HEK293 (cell line): ENCODE measurements at regions not wholly inside any gene's neighbourhood (a gene's known extent, or its start where the extent isn't known, plus 50 kb on each side); places are given as distances from the start of the nearest gene placed in this dataset.
"Not testable (repeated sequence)": the region's sequence is repeated elsewhere in the genome, so short reads cannot be mapped to it uniquely, and the experiment has no call there.

Experiments used
- CTCF ChIA-PET: fragments of 350-600 bp; formaldehyde crosslinking; extraction: SDS; loops from one replicate; lab custom pipeline; 2021; ENCODE audit warnings: antibody characterized with exemption; lab: Yijun Ruan, JAX
- POLR2A ChIA-PET: fragments of 300-600 bp; formaldehyde crosslinking; extraction: SDS; loops from one replicate; lab custom pipeline; 2020; ENCODE audit warnings: antibody characterized with exemption, inconsistent platforms; lab: Yijun Ruan, JAX
- H3K27ac ChIP-seq: fragments of 200-500 bp; sonication (Bioruptor generic); 2 replicates; pipeline ENCODE4 v1.5.1; 2014; ENCODE audit warnings: low read depth, low read length, control low read depth, inconsistent platforms; ENCODE audit errors: extremely low read depth
- H3K36me3 ChIP-seq, 2 experiments: fragments of 200-500 bp in 1 of 2; sonication (Bioruptor generic) in 1 of 2; 1 replicate in 1 of 2; 2 replicates in 1 of 2; pipeline ENCODE4 v1.5.1; 2014 to 2017; ENCODE audit warnings: inconsistent platforms in 2 of 2, low read length in 2 of 2; ENCODE audit not compliant: control insufficient read depth in 2 of 2, insufficient read depth in 1 of 2
- H3K4me1 ChIP-seq: fragments of 200-500 bp; sonication (Bioruptor generic); 2 replicates; pipeline ENCODE4 v1.5.1; 2014; ENCODE audit warnings: mild to moderate bottlenecking, low read length, inconsistent platforms; ENCODE audit not compliant: control insufficient read depth, insufficient read depth
- H3K4me3 ChIP-seq: 2 replicates; pipeline ENCODE4 v1.5.1; 2011; ENCODE audit warnings: low read depth, mild to moderate bottlenecking, control low read depth, low read length, moderate library complexity
- H3K9me3 ChIP-seq: fragments of 200-500 bp; sonication (Bioruptor generic); 2 replicates; pipeline ENCODE4 v1.5.1; 2014; ENCODE audit warnings: low read depth, low read length, inconsistent platforms; ENCODE audit not compliant: control insufficient read depth, insufficient read depth
- GLI4 ChIP-seq: fragments of 450-650 bp; formaldehyde crosslinking; IDR thresholded peaks from 2 replicates; pipeline ENCODE4 v1.5.1; 2016; ENCODE audit warnings: missing biosample characterization, missing genetic modification characterization
- HOXC10 ChIP-seq: sonication (generic); formaldehyde crosslinking; IDR thresholded peaks from 2 replicates; pipeline ENCODE4 v1.8.1; 2023; ENCODE audit warnings: mild to moderate bottlenecking, missing genetic modification reagents
- HOXD13 ChIP-seq: sonication (generic); formaldehyde crosslinking; IDR thresholded peaks from 2 replicates; pipeline ENCODE4 v1.8.0; 2022; ENCODE audit warnings: missing genetic modification reagents, borderline replicate concordance
- SP3 ChIP-seq: fragments of 450-650 bp; formaldehyde crosslinking; IDR thresholded peaks from 2 replicates; pipeline ENCODE4 v1.5.1; 2016; ENCODE audit warnings: missing biosample characterization, missing genetic modification characterization
- YY2 ChIP-seq: fragments of 450-650 bp; formaldehyde crosslinking; IDR thresholded peaks from 2 replicates; pipeline ENCODE4 v1.5.1; 2016; ENCODE audit warnings: missing biosample characterization, missing genetic modification characterization
- ZBTB17 ChIP-seq: fragments of 450-650 bp; formaldehyde crosslinking; IDR thresholded peaks from 2 replicates; pipeline ENCODE4 v1.5.1; 2016; ENCODE audit warnings: missing biosample characterization, missing genetic modification characterization
- ZIC2 ChIP-seq: fragments of 450-650 bp; formaldehyde crosslinking; IDR thresholded peaks from 2 replicates; pipeline ENCODE4 v1.5.1; 2016; ENCODE audit warnings: missing biosample characterization, missing genetic modification characterization
- ZNF10 ChIP-seq: fragments of 450-650 bp; formaldehyde crosslinking; IDR thresholded peaks from 2 replicates; pipeline ENCODE4 v1.5.1; 2017; ENCODE audit warnings: missing biosample characterization, missing genetic modification characterization
- ZNF133 ChIP-seq: fragments of 450-650 bp; formaldehyde crosslinking; IDR thresholded peaks from 2 replicates; pipeline ENCODE4 v1.5.1; 2016; ENCODE audit warnings: missing biosample characterization, missing genetic modification characterization
- ZNF211 ChIP-seq: fragments of 450-650 bp; formaldehyde crosslinking; IDR thresholded peaks from 2 replicates; pipeline ENCODE4 v1.5.1; 2016; ENCODE audit warnings: low read depth, missing biosample characterization, missing genetic modification characterization
- ZNF324 ChIP-seq: fragments of 450-650 bp; formaldehyde crosslinking; IDR thresholded peaks from 2 replicates; pipeline ENCODE4 v1.5.1; 2016; ENCODE audit warnings: missing biosample characterization, missing genetic modification characterization
- ZNF335 ChIP-seq: fragments of 450-650 bp; formaldehyde crosslinking; conservative IDR thresholded peaks from 2 replicates; pipeline ENCODE4 v1.5.1; 2016; ENCODE audit warnings: missing biosample characterization, missing genetic modification characterization
- ZNF350 ChIP-seq: fragments of 450-650 bp; formaldehyde crosslinking; IDR thresholded peaks from 2 replicates; pipeline ENCODE4 v1.5.0; 2017; ENCODE audit warnings: missing biosample characterization, mild to moderate bottlenecking, missing genetic modification characterization
- ZNF560 ChIP-seq: fragments of 450-650 bp; formaldehyde crosslinking; IDR thresholded peaks from 2 replicates; pipeline ENCODE4 v1.5.1; 2017; ENCODE audit warnings: missing biosample characterization, missing genetic modification characterization, borderline replicate concordance
- ZNF677 ChIP-seq: fragments of 450-650 bp; IDR thresholded peaks from 2 replicates; pipeline ENCODE4 v1.5.0; 2018; ENCODE audit warnings: missing biosample characterization, mild to moderate bottlenecking, missing genetic modification characterization, moderate library complexity
- ZNF776 ChIP-seq: fragments of 450-650 bp; formaldehyde crosslinking; IDR thresholded peaks from 2 replicates; pipeline ENCODE4 v1.5.0; 2017; ENCODE audit warnings: missing biosample characterization, missing genetic modification characterization, borderline replicate concordance
- ZNF785 ChIP-seq: fragments of 450-650 bp; formaldehyde crosslinking; IDR thresholded peaks from 2 replicates; pipeline ENCODE4 v1.5.1; 2016; ENCODE audit warnings: missing biosample characterization, missing genetic modification characterization
- TF ChIP-seq, protein P1 (sequence below): fragments of 450-650 bp; formaldehyde crosslinking; IDR thresholded peaks from 2 replicates; pipeline ENCODE4 v1.5.1; 2016; ENCODE audit warnings: missing biosample characterization, missing genetic modification characterization
- TF ChIP-seq, protein P2 (sequence below): fragments of 450-650 bp; formaldehyde crosslinking; IDR thresholded peaks from 2 replicates; pipeline ENCODE4 v1.5.1; 2016; ENCODE audit warnings: missing biosample characterization, missing genetic modification characterization
- TF ChIP-seq, protein P3 (sequence below): fragments of 450-650 bp; formaldehyde crosslinking; IDR thresholded peaks from 2 replicates; pipeline ENCODE4 v1.5.1; 2016; ENCODE audit warnings: missing biosample characterization, missing genetic modification characterization

DNA sequence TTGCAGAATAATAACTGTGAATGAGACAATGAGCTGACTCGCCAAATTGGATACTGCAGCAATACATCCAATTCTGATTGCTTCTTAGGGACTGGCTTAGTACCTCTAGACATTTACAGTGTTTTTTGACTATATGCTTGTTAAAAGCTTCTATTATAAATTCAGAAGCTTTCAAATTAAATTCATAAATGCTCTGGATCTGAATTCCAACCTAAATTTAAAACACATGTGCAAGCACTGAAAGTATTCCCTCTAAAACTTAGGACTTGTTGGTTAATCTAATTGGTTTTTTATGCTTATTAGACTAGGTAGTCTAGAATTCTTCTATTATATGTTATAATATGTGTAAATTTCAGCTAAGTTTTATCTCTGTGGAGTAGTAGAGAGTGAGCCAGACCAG lies 306.9 kb downstream of the CPS1 start:
- Histone ChIP-seq H3K4me3 (no peak overlapping the region), H3K36me3 (no peaks in the 10 kb centered on the region), H3K4me1 (no peaks in the 10 kb centered on the region), H3K27ac (no peak overlapping the region), H3K9me3 (no peaks in the 10 kb centered on the region)
- ChIA-PET CTCF (no interaction called here), POLR2A (no interaction called here)
- TF ChIP-seq HOXC10 (CRISPR knock-in tag): no peak
- no peak for TF ChIP-seq ZNF560 (tag by site-specific recombination)
- TF ChIP-seq ZNF324: no peak
- TF ChIP-seq ZNF776 (tag by site-specific recombination): no peak
- TF ChIP-seq ZNF10 (tag by site-specific recombination): no peak
- TF ChIP-seq, protein P1, sequence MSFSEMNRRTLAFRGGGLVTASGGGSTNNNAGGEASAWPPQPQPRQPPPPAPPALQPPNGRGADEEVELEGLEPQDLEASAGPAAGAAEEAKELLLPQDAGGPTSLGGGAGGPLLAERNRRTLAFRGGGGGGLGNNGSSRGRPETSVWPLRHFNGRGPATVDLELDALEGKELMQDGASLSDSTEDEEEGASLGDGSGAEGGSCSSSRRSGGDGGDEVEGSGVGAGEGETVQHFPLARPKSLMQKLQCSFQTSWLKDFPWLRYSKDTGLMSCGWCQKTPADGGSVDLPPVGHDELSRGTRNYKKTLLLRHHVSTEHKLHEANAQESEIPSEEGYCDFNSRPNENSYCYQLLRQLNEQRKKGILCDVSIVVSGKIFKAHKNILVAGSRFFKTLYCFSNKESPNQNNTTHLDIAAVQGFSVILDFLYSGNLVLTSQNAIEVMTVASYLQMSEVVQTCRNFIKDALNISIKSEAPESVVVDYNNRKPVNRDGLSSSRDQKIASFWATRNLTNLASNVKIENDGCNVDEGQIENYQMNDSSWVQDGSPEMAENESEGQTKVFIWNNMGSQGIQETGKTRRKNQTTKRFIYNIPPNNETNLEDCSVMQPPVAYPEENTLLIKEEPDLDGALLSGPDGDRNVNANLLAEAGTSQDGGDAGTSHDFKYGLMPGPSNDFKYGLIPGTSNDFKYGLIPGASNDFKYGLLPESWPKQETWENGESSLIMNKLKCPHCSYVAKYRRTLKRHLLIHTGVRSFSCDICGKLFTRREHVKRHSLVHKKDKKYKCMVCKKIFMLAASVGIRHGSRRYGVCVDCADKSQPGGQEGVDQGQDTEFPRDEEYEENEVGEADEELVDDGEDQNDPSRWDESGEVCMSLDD (tag by site-specific recombination): no peak
- TF ChIP-seq GLI4 (tag by site-specific recombination): no peak
- TF ChIP-seq ZNF350 (tag by site-specific recombination): no peak
- TF ChIP-seq ZNF211: no peak
- no peak for TF ChIP-seq ZNF677 (tag by site-specific recombination)
- no peak for TF ChIP-seq ZNF335 (tag by site-specific recombination)
- TF ChIP-seq ZNF785 (tag by site-specific recombination): no peak
- TF ChIP-seq SP3: no peak
- TF ChIP-seq ZBTB17 (tag by site-specific recombination): no peak
- no peak for TF ChIP-seq ZIC2
- no peak for TF ChIP-seq ZNF133 (tag by site-specific recombination)
- TF ChIP-seq HOXD13 (CRISPR knock-in tag): no peak
- no peak for TF ChIP-seq YY2 (tag by site-specific recombination)
- TF ChIP-seq, protein P2, sequence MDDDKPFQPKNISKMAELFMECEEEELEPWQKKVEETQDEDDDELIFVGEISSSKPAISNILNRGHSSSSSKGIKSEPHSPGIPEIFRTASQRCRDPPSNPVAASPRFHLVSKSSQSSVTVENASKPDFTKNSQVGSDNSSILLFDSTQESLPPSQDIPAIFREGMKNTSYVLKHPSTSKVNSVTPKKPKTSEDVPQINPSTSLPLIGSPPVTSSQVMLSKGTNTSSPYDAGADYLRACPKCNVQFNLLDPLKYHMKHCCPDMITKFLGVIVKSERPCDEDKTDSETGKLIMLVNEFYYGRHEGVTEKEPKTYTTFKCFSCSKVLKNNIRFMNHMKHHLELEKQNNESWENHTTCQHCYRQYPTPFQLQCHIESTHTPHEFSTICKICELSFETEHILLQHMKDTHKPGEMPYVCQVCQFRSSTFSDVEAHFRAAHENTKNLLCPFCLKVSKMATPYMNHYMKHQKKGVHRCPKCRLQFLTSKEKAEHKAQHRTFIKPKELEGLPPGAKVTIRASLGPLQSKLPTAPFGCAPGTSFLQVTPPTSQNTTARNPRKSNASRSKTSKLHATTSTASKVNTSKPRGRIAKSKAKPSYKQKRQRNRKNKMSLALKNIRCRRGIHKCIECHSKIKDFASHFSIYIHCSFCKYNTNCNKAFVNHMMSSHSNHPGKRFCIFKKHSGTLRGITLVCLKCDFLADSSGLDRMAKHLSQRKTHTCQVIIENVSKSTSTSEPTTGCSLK (tag by site-specific recombination): no peak
- TF ChIP-seq, protein P3, sequence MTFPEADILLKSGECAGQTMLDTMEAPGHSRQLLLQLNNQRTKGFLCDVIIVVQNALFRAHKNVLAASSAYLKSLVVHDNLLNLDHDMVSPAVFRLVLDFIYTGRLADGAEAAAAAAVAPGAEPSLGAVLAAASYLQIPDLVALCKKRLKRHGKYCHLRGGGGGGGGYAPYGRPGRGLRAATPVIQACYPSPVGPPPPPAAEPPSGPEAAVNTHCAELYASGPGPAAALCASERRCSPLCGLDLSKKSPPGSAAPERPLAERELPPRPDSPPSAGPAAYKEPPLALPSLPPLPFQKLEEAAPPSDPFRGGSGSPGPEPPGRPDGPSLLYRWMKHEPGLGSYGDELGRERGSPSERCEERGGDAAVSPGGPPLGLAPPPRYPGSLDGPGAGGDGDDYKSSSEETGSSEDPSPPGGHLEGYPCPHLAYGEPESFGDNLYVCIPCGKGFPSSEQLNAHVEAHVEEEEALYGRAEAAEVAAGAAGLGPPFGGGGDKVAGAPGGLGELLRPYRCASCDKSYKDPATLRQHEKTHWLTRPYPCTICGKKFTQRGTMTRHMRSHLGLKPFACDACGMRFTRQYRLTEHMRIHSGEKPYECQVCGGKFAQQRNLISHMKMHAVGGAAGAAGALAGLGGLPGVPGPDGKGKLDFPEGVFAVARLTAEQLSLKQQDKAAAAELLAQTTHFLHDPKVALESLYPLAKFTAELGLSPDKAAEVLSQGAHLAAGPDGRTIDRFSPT (tag by site-specific recombination): no peak

DNA sequence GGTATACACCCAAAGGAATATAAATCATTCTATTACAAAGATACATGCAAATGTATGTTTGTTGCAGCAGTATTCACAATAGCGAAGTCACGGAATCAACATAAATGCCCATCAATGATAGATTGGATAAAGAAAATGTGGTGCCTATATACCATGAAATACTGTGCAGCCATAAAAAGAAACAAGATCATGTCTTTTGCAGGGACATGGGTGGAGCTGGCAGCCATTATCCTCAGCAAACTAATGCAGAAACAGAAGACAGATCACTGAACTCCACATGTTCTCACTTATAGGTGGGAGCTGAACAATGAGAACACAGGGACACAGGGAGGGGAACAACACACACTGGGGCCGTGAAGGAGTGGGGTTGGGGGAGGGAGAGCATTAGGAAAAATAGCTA lies 315.2 kb downstream of the CPS1 start:
- H3K9me3 ChIP-seq, H3K36me3 ChIP-seq, H3K4me3 ChIP-seq, CTCF ChIA-PET, POLR2A ChIA-PET, H3K27ac ChIP-seq, H3K4me1 ChIP-seq: not testable (repeated sequence)
